ENCODE measurements at regions not wholly inside any gene's neighbourhood (a gene's known extent, or its start where the extent isn't known, plus 50 kb on each side); places are given as distances from the start of the nearest gene placed in this dataset.

- Histone ChIP-seq H2AFZ (ENCODE audit: low read length) (no peak overlapping the region), H4K20me1 (ENCODE audit: insufficient read depth, low read length) (no peaks in the 10 kb centered on the region), H3K9me3 (ENCODE audit: low read length) (no peaks in the 10 kb centered on the region), H3K27me3 (ENCODE audit: insufficient read depth, low read length) (no peaks in the 10 kb centered on the region), H3K4me2 (ENCODE audit: low read length) (no peak overlapping the region), H3K9ac (ENCODE audit: low read length) (no peak overlapping the region), H3K27ac (ENCODE audit: low read depth, low read length, poor library complexity, severe bottlenecking) (no peak overlapping the region), H3K4me3 (ENCODE audit: low read depth, low read length, poor library complexity, severe bottlenecking) (no peak overlapping the region), H3K9me2 (ENCODE audit: low read depth, low read length) (no peaks in the 10 kb centered on the region), H3K36me3 (ENCODE audit: insufficient read depth, low read length) (no peaks in the 10 kb centered on the region), H3F3A (ENCODE audit: insufficient read depth, low read length) (no peaks in the 10 kb centered on the region), H3K4me1 (ENCODE audit: insufficient read depth, low read length, severe bottlenecking) (no peaks in the 10 kb centered on the region), H3K79me2 (ENCODE audit: insufficient read depth, low read length) (no peaks in the 10 kb centered on the region)
- TF ChIP-seq EZH2 (IDR thresholded peaks at IDR 0.05; ENCODE audit: borderline replicate concordance, low read length) (no peak), CTCF (IDR thresholded peaks at IDR 0.05; ENCODE audit: low read length) (no peak)
Measured at GRCh38 chr3:18591120-18591519, 166.0 kb upstream of the SATB1 start.

- H3K4me2 ChIP-seq (ENCODE audit: low read length): no peak overlapping the region
- no peaks in the 10 kb centered on the region for H3K4me1 ChIP-seq (ENCODE audit: insufficient read depth, low read length, severe bottlenecking)
- no peaks in the 10 kb centered on the region for H4K20me1 ChIP-seq (ENCODE audit: insufficient read depth, low read length)
- no peaks in the 10 kb centered on the region for H3K27me3 ChIP-seq (ENCODE audit: insufficient read depth, low read length)
- no peak overlapping the region for H3K4me3 ChIP-seq (ENCODE audit: low read depth, low read length, poor library complexity, severe bottlenecking)
- H3K27ac ChIP-seq (ENCODE audit: low read depth, low read length, poor library complexity, severe bottlenecking): no peak overlapping the region
- no peak overlapping the region for H3K9ac ChIP-seq (ENCODE audit: low read length)
- no peaks in the 10 kb centered on the region for H3K9me2 ChIP-seq (ENCODE audit: low read depth, low read length)
- H3K36me3 ChIP-seq (ENCODE audit: insufficient read depth, low read length): no peaks in the 10 kb centered on the region
- H3K9me3 ChIP-seq (ENCODE audit: low read length): no peaks in the 10 kb centered on the region
- no peak for TF ChIP-seq CTCF (IDR thresholded peaks at IDR 0.05; ENCODE audit: low read length)
- no peak for TF ChIP-seq EZH2 (IDR thresholded peaks at IDR 0.05; ENCODE audit: borderline replicate concordance, low read length)
- no peaks in the 10 kb centered on the region for H3K79me2 ChIP-seq (ENCODE audit: insufficient read depth, low read length)
- no peaks in the 10 kb centered on the region for H3F3A ChIP-seq (ENCODE audit: insufficient read depth, low read length)
- no peak overlapping the region for H2AFZ ChIP-seq (ENCODE audit: low read length)
Measured at GRCh38 chr3:18586076-18586475, 160.9 kb upstream of the SATB1 start.

- Histone ChIP-seq H3K4me2 (ENCODE audit: low read length) (no peak overlapping the region), H3K9ac (ENCODE audit: low read length) (no peak overlapping the region), H3K36me3 (ENCODE audit: insufficient read depth, low read length) (no peaks in the 10 kb centered on the region), H3K27me3 (ENCODE audit: insufficient read depth, low read length) (no peaks in the 10 kb centered on the region), H3F3A (ENCODE audit: insufficient read depth, low read length) (no peaks in the 10 kb centered on the region), H4K20me1 (ENCODE audit: insufficient read depth, low read length) (no peaks in the 10 kb centered on the region), H3K9me3 (ENCODE audit: low read length) (no peaks in the 10 kb centered on the region), H3K27ac (ENCODE audit: low read depth, low read length, poor library complexity, severe bottlenecking) (no peak overlapping the region), H2AFZ (ENCODE audit: low read length) (no peak overlapping the region), H3K4me3 (ENCODE audit: low read depth, low read length, poor library complexity, severe bottlenecking) (no peak overlapping the region), H3K4me1 (ENCODE audit: insufficient read depth, low read length, severe bottlenecking) (no peaks in the 10 kb centered on the region), H3K79me2 (ENCODE audit: insufficient read depth, low read length) (no peaks in the 10 kb centered on the region), H3K9me2 (ENCODE audit: low read depth, low read length) (no peaks in the 10 kb centered on the region)
- TF ChIP-seq EZH2 (IDR thresholded peaks at IDR 0.05; ENCODE audit: borderline replicate concordance, low read length) (no peak), CTCF (IDR thresholded peaks at IDR 0.05; ENCODE audit: low read length) (no peak)
Measured at GRCh38 chr3:18585004-18585968, 160.1 kb upstream of the SATB1 start.
